Prostate gland (tissue), 2 donors: ENCODE measurements at regions not wholly inside any gene's neighbourhood (a gene's known extent, or its start where the extent isn't known, plus 50 kb on each side); places are given as distances from the start of the nearest gene placed in this dataset.

Experiments
- DNase-seq: peaks from one replicate; pipeline ENCODE4 v3.0.0-alpha.2; 2019; ENCODE audit warnings: low spot score
- H3K27ac ChIP-seq, 2 donors: fragments of 200-600 bp; sonication (generic); 2 replicates each; pipeline ENCODE4 v1.5.1; 2017 to 2019
- H3K27me3 ChIP-seq: fragments of 200-600 bp; sonication (generic); replicated peaks from 2 replicates; pipeline ENCODE4 v1.5.1; 2019; ENCODE audit not compliant: insufficient read depth
- H3K36me3 ChIP-seq, 2 donors: fragments of 200-600 bp; sonication (generic); 1 replicate in 1 of 2; 2 replicates in 1 of 2; pipeline versions ENCODE4 v1.5.1 to v1.8.1; 2017 to 2019
- H3K4me1 ChIP-seq: fragments of 200-600 bp; sonication (generic); replicated peaks from 2 replicates; pipeline ENCODE4 v1.5.1; 2019
- H3K4me3 ChIP-seq, 2 donors: fragments of 200-600 bp; sonication (generic); 2 replicates each; pipeline ENCODE4 v1.5.1; 2017 to 2019
- H3K9me3 ChIP-seq: fragments of 200-600 bp; sonication (generic); 2 replicates; pipeline ENCODE4 v1.5.1; 2017
- CTCF ChIP-seq, 4 experiments: fragments of 200-600 bp in 2 of 4; fragments of 450-650 bp in 2 of 4; sonication (generic) in 2 of 4; IDR thresholded peaks; 1 replicate in 3 of 4; 2 replicates in 1 of 4; pipeline ENCODE4 v1.5.1; 2016 to 2019; ENCODE audit warnings: antibody characterized with exemption in 4 of 4, mild to moderate bottlenecking in 2 of 4, moderate library complexity in 2 of 4
- POLR2A ChIP-seq: fragments of 450-650 bp; IDR thresholded peaks from one replicate; pipeline ENCODE4 v1.6.1; 2016; ENCODE audit warnings: antibody characterized with exemption, mild to moderate bottlenecking
- POLR2AphosphoS5 ChIP-seq: sonication (generic); formaldehyde crosslinking; IDR thresholded peaks from one replicate; pipeline ENCODE4 v1.6.1; 2017; ENCODE audit warnings: antibody characterized with exemption
- WGBS: methylation state at CpG from one replicate; pipeline ENCODE4 v1.1.5; 2018; 5-methylcytosine and 5-hydroxymethylcytosine counted together
- intact Hi-C: fragments of 100-400 bp; cut with DNase I; formaldehyde crosslinking; loops from one replicate; pipeline ENCODE4 v1.14.2; 2022

DNA sequence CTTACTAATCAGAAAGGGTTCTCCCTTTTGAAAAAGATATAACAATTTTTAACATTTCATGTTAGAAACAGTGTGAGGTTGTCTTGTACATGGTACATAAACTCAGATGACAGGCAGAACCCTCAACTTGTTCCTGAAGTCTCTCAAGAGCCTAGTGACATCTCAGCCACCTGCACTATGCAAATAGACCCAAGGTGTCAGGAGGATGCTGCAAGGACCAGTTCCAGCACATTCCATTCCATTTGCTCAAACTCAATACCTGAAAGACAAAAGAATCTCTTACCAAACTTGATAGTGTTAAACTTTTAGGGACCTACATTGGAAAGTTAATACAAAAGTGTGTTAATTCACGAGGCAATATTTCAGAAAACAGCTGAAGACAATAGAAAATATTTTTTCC lies 544.6 kb downstream of the CETN3 start:
- H3K9me3 ChIP-seq = no peaks in the 10 kb centered on the region
- no peak overlapping the region for H3K27ac ChIP-seq
- no peaks in the 10 kb centered on the region for H3K4me1 ChIP-seq
- H3K27me3 ChIP-seq = no peaks in the 10 kb centered on the region
- H3K36me3 ChIP-seq = no peaks in the 10 kb centered on the region
- DNase-seq = no peak
- WGBS = 95% methylated on average over 1 of the region's 1 CpG
- intact Hi-C loops = no loop called here
- H3K4me3 ChIP-seq = no peak overlapping the region
- TF ChIP-seq POLR2AphosphoS5 (no peak), CTCF (IDR thresholded peaks at IDR 0.05) (no peak), POLR2A (no peak)

GRCh38 chr5:89857790-89858189 lies 551.8 kb downstream of the CETN3 start:
- Histone ChIP-seq H3K27me3 (no peaks in the 10 kb centered on the region), H3K9me3 (no peaks in the 10 kb centered on the region), H3K4me1 (no peaks in the 10 kb centered on the region), H3K27ac (no peak overlapping the region), H3K4me3 (no peak overlapping the region), H3K36me3 (no peaks in the 10 kb centered on the region)
- DNase-seq = no peak
- TF ChIP-seq CTCF (IDR thresholded peaks at IDR 0.05) = no peak
- no peak for TF ChIP-seq POLR2A
- no peak for TF ChIP-seq POLR2AphosphoS5
- intact Hi-C loops = no loop called here
- WGBS = 76% methylated on average over 5 of the region's 5 CpGs

GRCh38 chr5:89855417-89855816 lies 554.1 kb downstream of the CETN3 start:
- WGBS = 94% methylated on average over 2 of the region's 2 CpGs
- H3K27ac ChIP-seq = no peak overlapping the region
- intact Hi-C loops = no loop called here
- no peak overlapping the region for H3K4me3 ChIP-seq
- no peak for DNase-seq
- H3K4me1 ChIP-seq = no peaks in the 10 kb centered on the region
- no peaks in the 10 kb centered on the region for H3K36me3 ChIP-seq
- no peak for TF ChIP-seq POLR2AphosphoS5
- no peak for TF ChIP-seq CTCF (IDR thresholded peaks at IDR 0.05)
- no peak for TF ChIP-seq POLR2A
- no peaks in the 10 kb centered on the region for H3K9me3 ChIP-seq
- no peaks in the 10 kb centered on the region for H3K27me3 ChIP-seq

- TF ChIP-seq CTCF (IDR thresholded peaks at IDR 0.05) (no peak), POLR2AphosphoS5 (no peak), POLR2A (no peak)
- Histone ChIP-seq H3K27ac (no peak overlapping the region), H3K36me3 (no peaks in the 10 kb centered on the region), H3K4me3 (no peak overlapping the region), H3K9me3 (no peaks in the 10 kb centered on the region), H3K27me3 (no peaks in the 10 kb centered on the region), H3K4me1 (no peaks in the 10 kb centered on the region)
- intact Hi-C loops = no loop called here
- WGBS = 48% methylated on average over 3 of the region's 3 CpGs
- no peak for DNase-seq
Observed at GRCh38 chr5:89851911-89852310, 557.6 kb downstream of the CETN3 start.

- Histone ChIP-seq H3K27ac (no peak overlapping the region), H3K9me3 (no peaks in the 10 kb centered on the region), H3K27me3 (no peaks in the 10 kb centered on the region), H3K4me3 (no peak overlapping the region), H3K4me1 (no peaks in the 10 kb centered on the region), H3K36me3 (no peaks in the 10 kb centered on the region)
- TF ChIP-seq CTCF (IDR thresholded peaks at IDR 0.05) (no peak), POLR2A (no peak), POLR2AphosphoS5 (no peak)
- DNase-seq = no peak
- intact Hi-C loops = no loop called here
Observed at GRCh38 chr5:89850513-89850865, 559.1 kb downstream of the CETN3 start.
